Fibroblast of lung (primary cell): ENCODE measurements at regions not wholly inside any gene's neighbourhood (a gene's known extent, or its start where the extent isn't known, plus 50 kb on each side); places are given as distances from the start of the nearest gene placed in this dataset.

Experiments
- CTCF ChIP-seq, 2 donors: IDR thresholded peaks in 1 of 2; conservative IDR thresholded peaks in 1 of 2; 1 replicate in 1 of 2; 2 replicates in 1 of 2; pipeline ENCODE4 v1.5.1; 2011 to 2012; ENCODE audit warnings: low read length in 2 of 2, control low read depth in 1 of 2, inconsistent platforms in 1 of 2, low read depth in 1 of 2, mild to moderate bottlenecking in 1 of 2
- EZH2 ChIP-seq: IDR thresholded peaks from 2 replicates; pipeline ENCODE4 v1.5.1; 2012; ENCODE audit warnings: low read length, control low read depth, mild to moderate bottlenecking; ENCODE audit errors: missing control alignments

GRCh38 chr12:16763901-16764300 lies 157.9 kb upstream of the LMO3 start:
- TF ChIP-seq CTCF (conservative IDR thresholded peaks at IDR 0.05 in 1 of 2, IDR thresholded peaks at IDR 0.05 in 1 of 2; ENCODE audit: low read depth in 1 of 2, low read length in 2 of 2) (no peak), EZH2 (no peak)
